Lower leg skin (tissue), 3 donors: ENCODE measurements at regions not wholly inside any gene's neighbourhood (a gene's known extent, or its start where the extent isn't known, plus 50 kb on each side); places are given as distances from the start of the nearest gene placed in this dataset.

Experiments
- POLR2A ChIP-seq, 2 donors: fragments of 450-650 bp; IDR thresholded peaks; one replicate each; pipeline ENCODE4 v1.6.1; 2016 to 2017; ENCODE audit warnings: antibody characterized with exemption in 2 of 2, mild to moderate bottlenecking in 1 of 2, moderate library complexity in 1 of 2
- TF ChIP-seq, protein P1 (sequence below), 3 donors: fragments of 450-650 bp; IDR thresholded peaks; one replicate each; pipeline ENCODE4 v1.5.1; 2016; ENCODE audit warnings: antibody characterized with exemption in 3 of 3, mild to moderate bottlenecking in 3 of 3, moderate library complexity in 2 of 3

DNA sequence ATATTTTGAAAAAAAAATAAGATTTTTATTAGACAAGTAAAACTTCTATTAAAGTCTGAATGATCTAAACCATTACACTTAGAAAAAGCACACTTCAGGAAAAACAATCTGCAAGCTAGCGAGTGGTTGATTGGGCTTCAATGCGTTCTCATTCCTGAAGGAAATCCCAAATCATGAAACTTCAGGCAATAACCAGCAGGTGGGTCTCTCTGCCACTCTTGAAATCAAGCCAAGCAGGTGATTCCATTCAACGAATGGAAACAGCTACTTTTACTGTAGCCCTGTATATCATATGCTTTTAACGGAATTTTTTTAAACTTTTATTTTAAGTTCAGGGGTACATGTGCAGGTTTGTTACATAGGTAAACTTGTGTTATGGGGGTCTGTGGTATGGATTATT lies 234.5 kb upstream of the TRPM3 start:
- TF ChIP-seq POLR2A (IDR thresholded peaks at IDR 0.05), result no peak
- TF ChIP-seq, protein P1, sequence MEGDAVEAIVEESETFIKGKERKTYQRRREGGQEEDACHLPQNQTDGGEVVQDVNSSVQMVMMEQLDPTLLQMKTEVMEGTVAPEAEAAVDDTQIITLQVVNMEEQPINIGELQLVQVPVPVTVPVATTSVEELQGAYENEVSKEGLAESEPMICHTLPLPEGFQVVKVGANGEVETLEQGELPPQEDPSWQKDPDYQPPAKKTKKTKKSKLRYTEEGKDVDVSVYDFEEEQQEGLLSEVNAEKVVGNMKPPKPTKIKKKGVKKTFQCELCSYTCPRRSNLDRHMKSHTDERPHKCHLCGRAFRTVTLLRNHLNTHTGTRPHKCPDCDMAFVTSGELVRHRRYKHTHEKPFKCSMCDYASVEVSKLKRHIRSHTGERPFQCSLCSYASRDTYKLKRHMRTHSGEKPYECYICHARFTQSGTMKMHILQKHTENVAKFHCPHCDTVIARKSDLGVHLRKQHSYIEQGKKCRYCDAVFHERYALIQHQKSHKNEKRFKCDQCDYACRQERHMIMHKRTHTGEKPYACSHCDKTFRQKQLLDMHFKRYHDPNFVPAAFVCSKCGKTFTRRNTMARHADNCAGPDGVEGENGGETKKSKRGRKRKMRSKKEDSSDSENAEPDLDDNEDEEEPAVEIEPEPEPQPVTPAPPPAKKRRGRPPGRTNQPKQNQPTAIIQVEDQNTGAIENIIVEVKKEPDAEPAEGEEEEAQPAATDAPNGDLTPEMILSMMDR (IDR thresholded peaks at IDR 0.05), result no peak
